ENCODE measurements at regions not wholly inside any gene's neighbourhood (a gene's known extent, or its start where the extent isn't known, plus 50 kb on each side); places are given as distances from the start of the nearest gene placed in this dataset.

- DNase-seq (ENCODE audit: low spot score): no peak
- H3K27ac Mint-ChIP-seq: no peak overlapping the region
- no peaks in the 10 kb centered on the region for H3K36me3 Mint-ChIP-seq (ENCODE audit: low read depth)
- Histone ChIP-seq H3K79me2 (replicated peaks; ENCODE audit: insufficient read depth) (no peaks in the 10 kb centered on the region), H3K27me3 (ENCODE audit: insufficient read depth) (no peaks in the 10 kb centered on the region), H4K20me1 (replicated peaks; ENCODE audit: insufficient read depth) (no peaks in the 10 kb centered on the region), H3K27ac (ENCODE audit: low read depth) (no peak overlapping the region), H3K36me3 (ENCODE audit: insufficient read depth) (no peaks in the 10 kb centered on the region), H3K4me1 (ENCODE audit: insufficient read depth) (peaks cover 15% of the 10 kb centered on the region), H3K9me2 (ENCODE audit: insufficient read depth) (no peaks in the 10 kb centered on the region), H3K4me3 (no peak overlapping the region), H3K4me2 (no peak overlapping the region), H3F3A (replicated peaks; ENCODE audit: low read depth) (no peaks in the 10 kb centered on the region), H2AFZ (no peak overlapping the region)
- H3K27me3 Mint-ChIP-seq (ENCODE audit: insufficient read depth, low read depth, poor library complexity): no peaks in the 10 kb centered on the region
- no peak overlapping the region for H3K4me3 Mint-ChIP-seq
- ATAC-seq: no peak
- TF ChIP-seq, protein P1, sequence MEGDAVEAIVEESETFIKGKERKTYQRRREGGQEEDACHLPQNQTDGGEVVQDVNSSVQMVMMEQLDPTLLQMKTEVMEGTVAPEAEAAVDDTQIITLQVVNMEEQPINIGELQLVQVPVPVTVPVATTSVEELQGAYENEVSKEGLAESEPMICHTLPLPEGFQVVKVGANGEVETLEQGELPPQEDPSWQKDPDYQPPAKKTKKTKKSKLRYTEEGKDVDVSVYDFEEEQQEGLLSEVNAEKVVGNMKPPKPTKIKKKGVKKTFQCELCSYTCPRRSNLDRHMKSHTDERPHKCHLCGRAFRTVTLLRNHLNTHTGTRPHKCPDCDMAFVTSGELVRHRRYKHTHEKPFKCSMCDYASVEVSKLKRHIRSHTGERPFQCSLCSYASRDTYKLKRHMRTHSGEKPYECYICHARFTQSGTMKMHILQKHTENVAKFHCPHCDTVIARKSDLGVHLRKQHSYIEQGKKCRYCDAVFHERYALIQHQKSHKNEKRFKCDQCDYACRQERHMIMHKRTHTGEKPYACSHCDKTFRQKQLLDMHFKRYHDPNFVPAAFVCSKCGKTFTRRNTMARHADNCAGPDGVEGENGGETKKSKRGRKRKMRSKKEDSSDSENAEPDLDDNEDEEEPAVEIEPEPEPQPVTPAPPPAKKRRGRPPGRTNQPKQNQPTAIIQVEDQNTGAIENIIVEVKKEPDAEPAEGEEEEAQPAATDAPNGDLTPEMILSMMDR (conservative IDR thresholded peaks at IDR 0.05; ENCODE audit: low read depth in 2 of 2): no peak
- TF ChIP-seq CREB1 (CRISPR knock-in tag; IDR thresholded peaks at IDR 0.05; ENCODE audit: low read depth) (no peak), NANOG (IDR thresholded peaks at IDR 0.05; ENCODE audit: borderline replicate concordance) (no peak), EZH2phosphoT487 (IDR thresholded peaks at IDR 0.05; ENCODE audit: unreplicated experiment) (no peak), JUNB (IDR thresholded peaks at IDR 0.05; ENCODE audit: unreplicated experiment) (no peak), ZNF462 (CRISPR knock-in tag; IDR thresholded peaks at IDR 0.05) (no peak), ZNF331 (CRISPR knock-in tag; IDR thresholded peaks at IDR 0.05; ENCODE audit: low read depth) (no peak), EZH2 (IDR thresholded peaks at IDR 0.05; ENCODE audit: low read depth, unreplicated experiment) (no peak), REST (IDR thresholded peaks at IDR 0.05; ENCODE audit: unreplicated experiment) (no peak), POLR2AphosphoS5 (IDR thresholded peaks at IDR 0.05; ENCODE audit: low read depth) (no peak), STAT1 (IDR thresholded peaks at IDR 0.05; ENCODE audit: unreplicated experiment) (no peak), ZNF114 (CRISPR knock-in tag; IDR thresholded peaks at IDR 0.05) (no peak)
- TF ChIP-seq, protein P2, sequence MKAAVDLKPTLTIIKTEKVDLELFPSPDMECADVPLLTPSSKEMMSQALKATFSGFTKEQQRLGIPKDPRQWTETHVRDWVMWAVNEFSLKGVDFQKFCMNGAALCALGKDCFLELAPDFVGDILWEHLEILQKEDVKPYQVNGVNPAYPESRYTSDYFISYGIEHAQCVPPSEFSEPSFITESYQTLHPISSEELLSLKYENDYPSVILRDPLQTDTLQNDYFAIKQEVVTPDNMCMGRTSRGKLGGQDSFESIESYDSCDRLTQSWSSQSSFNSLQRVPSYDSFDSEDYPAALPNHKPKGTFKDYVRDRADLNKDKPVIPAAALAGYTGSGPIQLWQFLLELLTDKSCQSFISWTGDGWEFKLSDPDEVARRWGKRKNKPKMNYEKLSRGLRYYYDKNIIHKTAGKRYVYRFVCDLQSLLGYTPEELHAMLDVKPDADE (IDR thresholded peaks at IDR 0.05): no peak
- H3K9me3 Mint-ChIP-seq: peaks cover 2% of the 10 kb centered on the region; the same call in 1 of the 3 replicates
- H3K4me1 Mint-ChIP-seq: peaks cover 25% of the 10 kb centered on the region
Observed at GRCh38 chr2:53286345-53286744, 481.3 kb upstream of the CHAC2 start.

Measured in GM23338 (cell line).